HG02623 (cell line): ENCODE measurements at regions not wholly inside any gene's neighbourhood (a gene's known extent, or its start where the extent isn't known, plus 50 kb on each side); places are given as distances from the start of the nearest gene placed in this dataset.
A peak's percentile ranks its signal among the peaks of the same experiment; 100 is the strongest.

ENCODE experiments used
- ATAC-seq: cut with Tn5 transposase; IDR thresholded peaks from one replicate; pipeline ENCODE4 v1.9.1; 2021; ENCODE audit warnings: moderate library complexity; ENCODE audit not compliant: unreplicated experiment

GRCh38 chr9:84123648-84124406 lies 143.2 kb downstream of the RMI1 start:
- ATAC-seq, result peak; percentile 89

DNA sequence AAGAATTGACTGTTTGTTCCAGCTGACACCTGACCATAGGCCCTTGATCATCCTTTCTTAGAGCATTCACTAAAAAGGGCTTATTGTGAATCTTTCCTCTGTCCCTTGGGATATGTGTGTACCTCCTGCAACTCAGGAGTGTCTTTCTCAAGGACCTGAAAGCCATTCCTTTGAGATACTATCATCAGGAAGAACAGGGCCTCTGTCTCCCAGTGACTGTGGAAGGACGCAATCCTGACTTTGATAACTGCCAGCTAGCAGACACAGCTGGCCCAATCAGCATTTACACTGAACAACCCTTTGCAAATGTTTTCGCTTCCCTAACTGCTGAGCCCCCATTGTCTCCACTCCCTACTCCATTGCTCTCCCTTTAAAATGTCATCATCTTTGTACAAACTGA lies 144.4 kb downstream of the RMI1 start:
- no peak for ATAC-seq

GRCh38 chr9:84129529-84129928 lies 148.9 kb downstream of the RMI1 start:
- no peak for ATAC-seq

DNA sequence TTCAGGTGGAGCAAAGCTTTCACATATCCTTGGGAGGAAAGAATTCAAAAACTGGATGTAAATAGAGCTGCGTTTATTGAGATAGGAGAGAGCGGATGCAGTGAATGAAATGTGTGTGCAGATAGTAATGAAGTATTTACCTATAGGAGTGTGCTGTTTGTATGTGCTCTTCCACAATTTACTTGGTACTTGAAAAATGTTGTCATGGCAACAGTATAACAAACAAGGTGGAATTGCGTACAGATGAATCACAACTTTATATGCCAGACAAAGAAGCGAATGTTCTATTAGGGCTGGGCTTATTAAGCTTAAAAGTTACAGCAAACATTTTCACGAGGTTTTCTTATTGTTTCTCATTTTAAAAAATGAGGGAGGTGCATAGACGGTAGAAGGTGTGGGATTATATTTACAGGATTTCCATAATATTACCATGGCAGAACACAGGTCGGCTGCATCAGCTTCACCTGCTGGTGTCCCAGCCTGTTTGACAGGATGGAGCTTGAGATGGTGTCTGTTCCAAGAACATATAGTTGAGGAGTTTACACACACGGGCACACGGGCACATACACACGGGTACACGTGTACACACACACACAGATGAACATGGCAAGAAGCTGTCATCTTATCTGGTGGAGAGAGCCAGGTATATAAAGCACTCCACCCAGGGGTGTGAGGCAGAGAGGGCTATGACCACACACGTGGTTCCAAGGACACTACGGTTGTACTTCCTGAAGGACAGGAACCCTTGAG lies 155.7 kb downstream of the RMI1 start:
- ATAC-seq, result no peak

- no peak for ATAC-seq
Observed at GRCh38 chr9:84137968-84138367, 157.4 kb downstream of the RMI1 start.

DNA sequence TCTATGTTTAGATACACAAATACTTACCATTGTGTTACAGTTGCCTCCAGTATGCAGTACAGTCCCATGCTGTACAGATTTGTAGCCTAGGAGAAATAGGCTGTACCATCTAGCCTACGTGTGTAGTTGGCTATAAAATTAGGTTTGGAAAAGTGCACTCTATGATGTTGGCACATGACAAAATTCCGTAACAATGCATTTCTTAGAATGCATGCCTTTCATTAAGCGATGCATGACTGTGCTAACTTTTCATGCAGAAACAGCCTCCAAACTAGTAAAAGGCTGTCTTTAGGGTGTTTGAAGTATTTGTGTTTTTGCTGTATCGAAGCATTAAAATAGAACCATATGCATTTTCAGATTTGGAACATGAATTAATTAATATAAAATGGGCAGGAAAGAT lies 157.9 kb downstream of the RMI1 start:
- ATAC-seq, result no peak

DNA sequence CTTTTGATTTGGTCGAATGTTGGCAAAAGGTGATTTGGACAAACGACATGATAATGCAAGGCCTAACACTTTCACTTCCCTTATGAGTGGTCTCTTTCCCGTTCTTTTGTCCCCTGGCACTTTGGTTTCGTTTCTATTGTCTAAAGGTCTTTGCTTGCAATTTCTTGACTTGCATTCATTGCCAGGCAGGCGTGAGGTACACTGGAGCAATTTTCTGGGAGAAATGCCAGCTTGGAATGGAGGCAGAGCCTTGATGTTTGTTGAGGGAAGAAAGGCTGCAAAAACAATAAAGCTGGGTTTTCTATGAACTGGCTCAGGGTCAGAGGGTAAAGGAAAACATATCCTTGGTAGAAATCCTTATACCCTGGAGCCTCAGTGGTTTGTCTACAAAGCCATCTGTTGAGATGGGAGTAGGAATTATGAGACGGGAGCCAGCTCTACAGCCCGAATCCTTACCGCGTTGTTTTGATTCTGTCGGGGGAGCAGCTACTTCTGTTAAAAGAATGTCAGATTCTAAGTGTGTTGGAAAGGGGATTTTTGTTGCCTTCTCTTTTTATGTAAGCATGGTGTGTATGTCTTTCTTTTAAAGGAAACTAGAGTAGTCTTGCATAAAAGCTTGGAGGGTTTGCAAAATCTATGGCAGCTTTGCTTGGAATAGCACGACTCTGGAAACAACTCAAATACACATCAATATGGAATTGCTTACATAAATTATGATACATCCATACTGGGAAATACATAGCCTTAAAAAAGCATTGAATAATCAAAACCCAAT lies 158.9 kb downstream of the RMI1 start:
- no peak for ATAC-seq

DNA sequence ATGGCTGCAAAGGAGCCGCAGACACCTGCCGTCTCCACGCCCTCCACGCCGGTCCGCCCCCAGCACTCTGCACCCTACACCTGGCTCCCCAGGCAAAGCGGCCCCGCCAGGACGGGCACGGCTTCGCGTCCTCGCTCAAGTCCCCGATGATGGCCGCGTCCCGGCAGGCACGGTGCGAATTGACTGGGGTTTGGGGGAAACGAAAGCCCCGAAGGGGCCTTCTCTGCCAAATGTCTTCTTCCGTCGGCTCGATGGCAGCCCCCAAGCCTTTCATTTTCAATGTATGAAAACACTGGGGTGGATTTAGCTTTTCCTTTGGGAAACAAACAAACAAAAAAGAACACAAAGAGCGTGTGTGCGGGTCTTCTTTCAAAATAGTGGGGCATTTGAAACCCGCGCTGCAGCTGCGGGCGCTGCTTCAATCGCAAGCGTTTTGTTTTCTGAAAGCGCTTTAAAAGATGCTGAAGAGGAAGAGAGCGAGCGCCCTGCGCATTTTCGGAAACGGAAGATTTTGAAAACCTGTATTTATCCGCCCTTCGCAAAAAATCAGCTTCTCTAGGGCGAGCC lies 160.0 kb downstream of the RMI1 start:
- ATAC-seq, result no peak

GRCh38 chr9:84141741-84142370 lies 161.3 kb downstream of the RMI1 start:
- no peak for ATAC-seq

DNA sequence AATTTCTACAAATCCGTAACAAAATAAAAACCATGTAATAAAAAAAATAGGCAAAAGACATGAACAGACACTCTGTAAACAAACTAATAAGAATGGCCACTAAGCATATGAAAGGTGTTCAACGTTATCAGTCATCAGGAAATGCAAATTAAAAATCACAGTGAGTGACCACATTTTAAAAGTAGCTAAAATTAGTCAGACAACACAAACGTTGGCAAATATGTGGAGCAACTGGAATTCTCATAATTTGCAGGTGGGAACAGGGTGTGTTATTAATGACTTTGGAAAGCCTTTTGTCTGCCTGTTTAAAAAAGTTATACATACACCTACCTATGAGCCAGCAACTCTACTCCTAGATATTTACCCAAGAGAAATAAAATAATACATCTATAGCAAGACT lies 164.4 kb downstream of the RMI1 start:
- ATAC-seq, result no peak

GRCh38 chr9:84145780-84146179 lies 165.2 kb downstream of the RMI1 start:
- no peak for ATAC-seq

DNA sequence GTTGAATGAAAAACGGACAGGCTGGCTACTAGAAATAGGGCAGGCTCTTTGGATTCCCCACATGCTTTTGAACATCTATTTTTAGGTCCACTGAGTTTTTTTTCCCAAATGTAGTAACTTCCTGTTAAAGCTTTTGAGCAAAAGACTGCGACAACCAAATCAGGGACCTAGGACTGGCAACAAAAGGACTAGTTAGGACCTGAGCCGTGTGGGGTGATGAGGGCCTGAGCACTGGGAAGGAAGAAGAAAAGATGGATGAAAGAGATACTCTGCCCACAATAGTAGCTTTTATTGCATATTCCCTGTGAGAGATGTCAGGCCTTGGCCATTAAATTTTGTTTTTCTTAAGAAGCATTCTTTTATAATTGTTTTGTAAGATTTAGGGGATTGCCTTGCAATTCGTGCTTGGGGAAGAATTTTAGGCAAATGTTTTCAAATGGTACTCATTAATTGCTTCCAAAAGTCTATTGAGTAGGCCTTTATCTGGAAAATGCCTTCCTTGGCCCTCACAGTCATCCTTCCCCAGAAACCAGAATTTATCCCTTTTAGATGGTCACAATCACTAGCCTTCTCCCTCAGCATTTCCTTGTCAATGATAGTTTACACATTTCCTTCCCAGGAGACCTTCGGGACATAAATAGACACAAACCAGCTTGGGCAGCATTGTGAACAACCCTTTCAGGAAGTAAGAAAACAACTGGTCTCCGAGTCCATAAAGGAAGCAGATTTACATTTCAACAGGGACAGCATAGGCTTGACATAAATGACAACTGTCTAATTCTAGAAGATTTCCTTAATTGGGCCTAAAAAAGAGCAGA lies 166.5 kb downstream of the RMI1 start:
- ATAC-seq, result no peak

DNA sequence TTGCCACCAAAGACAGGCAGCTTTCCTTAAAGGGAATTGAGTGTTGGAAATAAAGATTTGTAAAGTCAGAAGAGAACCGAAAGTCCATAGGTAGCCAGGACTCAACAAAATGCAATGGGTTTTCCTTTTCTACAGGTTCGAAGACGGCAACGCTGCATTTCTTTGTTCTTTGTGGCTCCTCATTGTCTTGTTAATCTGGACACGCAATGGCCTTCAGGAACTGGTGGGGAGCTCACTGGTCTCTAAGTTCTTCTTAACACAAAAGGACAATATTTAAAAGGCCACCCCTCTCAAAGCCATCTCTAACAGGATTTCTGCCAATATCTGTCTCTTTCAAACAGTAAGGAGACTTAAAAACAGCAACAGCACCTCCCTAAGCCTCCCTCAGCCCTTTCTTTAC lies 170.6 kb downstream of the RMI1 start:
- ATAC-seq, result no peak

GRCh38 chr9:84151640-84152039 lies 171.0 kb downstream of the RMI1 start:
- ATAC-seq, result no peak

DNA sequence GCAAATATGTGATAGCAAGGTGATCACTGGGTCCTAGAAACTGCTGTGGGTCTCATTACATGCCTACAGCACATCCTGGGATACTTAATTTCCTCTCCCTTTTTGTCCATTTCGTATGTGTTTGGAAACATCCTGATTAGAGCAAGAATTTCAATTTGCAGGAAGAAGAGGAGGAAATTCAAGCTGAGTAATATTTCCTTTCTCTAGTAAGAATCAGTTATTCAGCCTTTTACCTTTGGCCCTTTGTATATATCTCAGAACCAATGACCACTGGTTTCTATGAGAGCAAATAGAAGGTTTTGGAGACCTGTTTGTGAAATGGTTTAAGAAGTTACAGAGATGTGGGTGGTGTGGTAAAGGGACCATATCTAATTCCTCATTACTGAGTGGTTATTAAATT lies 171.6 kb downstream of the RMI1 start:
- no peak for ATAC-seq

- no peak for ATAC-seq
Observed at GRCh38 chr9:84153885-84154284, 173.3 kb downstream of the RMI1 start.

GRCh38 chr9:84154320-84154719 lies 173.7 kb downstream of the RMI1 start:
- no peak for ATAC-seq

- no peak for ATAC-seq
Observed at GRCh38 chr9:84163052-84163650, 177.4 kb downstream of the SLC28A3 start.

- ATAC-seq, result no peak
Observed at GRCh38 chr9:84166891-84167290, 173.7 kb downstream of the SLC28A3 start.

GRCh38 chr9:84169240-84169639 lies 171.3 kb downstream of the SLC28A3 start:
- no peak for ATAC-seq
